M059J (cell line): ENCODE measurements at regions not wholly inside any gene's neighbourhood (a gene's known extent, or its start where the extent isn't known, plus 50 kb on each side); places are given as distances from the start of the nearest gene placed in this dataset.
A peak's percentile ranks its signal among the peaks of the same experiment; 100 is the strongest.

Experiments used
- DNase-seq: peaks from one replicate; pipeline ENCODE4 v3.0.0-alpha.2; 2012; ENCODE audit warnings: low read depth

DNA sequence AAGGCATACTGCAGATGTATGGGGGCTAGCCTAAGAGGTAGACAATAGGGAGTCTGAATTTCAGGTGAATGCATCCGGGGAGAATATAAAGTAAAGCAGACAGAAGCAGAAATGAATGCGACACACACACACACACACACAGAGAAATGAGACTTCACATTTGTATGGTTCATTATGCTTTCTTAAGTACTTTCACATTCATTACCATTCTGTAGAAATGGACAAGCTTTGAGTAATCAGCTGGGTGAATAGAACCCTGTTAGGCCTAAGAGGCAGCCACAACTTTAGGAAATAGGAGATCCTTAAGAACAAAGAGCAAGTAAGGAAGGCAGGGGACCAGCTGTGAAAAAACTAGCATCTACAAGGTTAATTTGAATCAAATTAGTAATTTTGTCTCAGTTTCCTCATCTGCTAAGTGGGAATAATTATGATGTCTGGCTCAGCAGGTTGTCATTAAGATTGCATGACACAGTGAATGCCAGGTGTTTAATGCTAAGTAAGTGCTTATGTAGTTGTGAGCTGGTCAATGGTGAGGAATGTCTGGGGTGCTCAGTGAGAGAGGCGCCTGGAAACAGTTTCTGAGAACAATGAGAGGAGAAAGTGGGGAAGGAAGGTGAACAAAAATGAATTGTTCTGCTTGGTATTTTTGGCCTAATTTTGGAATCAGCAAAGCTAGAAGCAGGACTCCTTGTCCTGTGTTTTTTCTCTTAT lies 265.8 kb upstream of the CLINT1 start:
- no peak for DNase-seq

DNA sequence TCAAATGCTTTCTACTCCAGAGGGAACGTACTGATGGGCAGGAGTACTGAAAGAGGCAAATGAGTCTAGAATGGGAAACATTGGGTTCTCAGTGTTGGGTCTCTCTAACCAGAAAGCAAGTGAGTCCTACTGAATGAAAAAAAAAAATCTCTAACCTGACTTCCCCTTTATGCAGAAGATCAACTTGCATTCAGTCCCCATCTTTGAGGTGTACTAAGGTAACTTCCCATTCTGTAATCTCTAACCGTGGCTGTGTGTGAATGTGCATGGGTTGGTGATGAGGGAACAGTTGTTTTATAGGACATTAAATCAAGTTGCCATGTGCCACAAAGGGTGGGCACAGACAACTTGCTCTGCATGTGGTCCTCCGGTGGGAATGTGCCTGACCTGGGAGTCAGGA lies 264.6 kb upstream of the CLINT1 start:
- no peak for DNase-seq

DNA sequence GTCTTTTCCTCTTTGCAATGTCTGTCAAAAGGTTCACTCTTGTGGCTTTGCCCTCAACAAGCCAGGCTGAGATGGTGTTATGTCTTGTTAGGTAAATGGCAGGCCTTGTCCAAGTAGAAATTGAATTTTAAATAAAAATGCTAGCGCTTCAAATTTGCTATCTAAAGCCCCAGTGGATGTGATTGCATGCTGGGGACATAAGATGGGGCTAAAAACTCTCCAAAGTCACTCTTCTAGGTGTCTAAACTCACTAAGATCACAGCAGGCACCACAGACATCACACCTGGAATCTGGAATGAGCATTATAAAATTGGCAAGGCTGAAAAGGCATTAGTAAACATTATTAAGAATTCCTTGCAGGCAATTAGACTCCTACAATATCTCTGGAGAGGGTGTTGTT lies 262.7 kb upstream of the CLINT1 start:
- no peak for DNase-seq

DNA sequence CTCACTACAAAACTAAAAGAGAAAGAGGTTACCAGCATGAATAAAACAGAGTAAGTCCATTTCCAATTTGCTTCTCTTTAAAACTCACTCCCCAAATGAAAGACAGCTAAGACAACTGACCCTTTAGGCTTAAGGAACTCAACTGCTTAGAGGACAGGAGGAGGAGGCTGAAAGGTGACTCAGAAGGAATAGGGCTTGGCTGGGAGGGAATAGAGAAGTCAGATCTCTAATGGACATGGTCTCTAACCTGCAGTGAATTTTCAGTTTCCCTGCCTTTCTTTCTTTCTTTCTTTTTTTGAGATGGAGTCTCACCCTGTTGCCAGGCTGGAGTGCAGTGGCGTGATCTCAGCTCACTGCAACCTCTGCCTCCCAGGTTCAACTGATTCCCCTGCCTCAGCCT lies 261.8 kb upstream of the CLINT1 start:
- peak; percentile 23 for DNase-seq

DNA sequence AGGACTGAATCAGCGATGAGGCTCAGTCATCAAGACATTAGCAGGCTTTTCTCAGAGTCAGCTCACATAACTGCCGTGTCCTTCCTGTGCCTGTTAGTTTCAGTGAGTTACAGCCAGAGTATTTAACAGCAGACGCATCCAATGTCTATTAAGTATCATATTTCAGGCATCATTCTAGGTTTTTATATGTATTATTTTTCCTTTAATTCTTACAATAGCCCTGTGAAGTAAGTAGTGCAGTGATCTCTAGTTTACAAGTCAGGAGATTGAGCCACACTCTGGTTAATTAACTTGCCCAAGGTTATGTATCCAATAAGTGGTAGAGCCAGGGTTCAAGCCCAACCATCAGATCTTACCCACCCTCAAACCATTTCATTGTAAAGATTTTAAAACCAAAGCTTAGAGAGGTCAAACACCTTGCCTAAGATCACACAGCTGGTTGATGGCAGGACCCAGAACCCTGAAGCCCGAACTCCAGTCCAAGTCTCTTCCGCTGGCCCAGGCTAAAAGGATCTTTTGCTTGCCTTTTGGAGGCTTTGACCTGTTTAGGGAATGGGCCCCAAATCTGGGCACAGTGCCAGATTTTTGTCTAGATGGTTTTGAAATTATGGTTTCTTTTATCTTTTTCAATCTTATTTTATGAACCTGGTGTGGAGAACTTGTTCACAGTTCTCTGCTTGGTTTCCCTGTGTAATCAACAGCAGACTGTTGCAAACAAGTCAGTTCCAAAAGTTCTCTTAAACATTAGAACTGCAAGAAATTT lies 261.2 kb upstream of the CLINT1 start:
- DNase-seq = peak; percentile 65

DNA sequence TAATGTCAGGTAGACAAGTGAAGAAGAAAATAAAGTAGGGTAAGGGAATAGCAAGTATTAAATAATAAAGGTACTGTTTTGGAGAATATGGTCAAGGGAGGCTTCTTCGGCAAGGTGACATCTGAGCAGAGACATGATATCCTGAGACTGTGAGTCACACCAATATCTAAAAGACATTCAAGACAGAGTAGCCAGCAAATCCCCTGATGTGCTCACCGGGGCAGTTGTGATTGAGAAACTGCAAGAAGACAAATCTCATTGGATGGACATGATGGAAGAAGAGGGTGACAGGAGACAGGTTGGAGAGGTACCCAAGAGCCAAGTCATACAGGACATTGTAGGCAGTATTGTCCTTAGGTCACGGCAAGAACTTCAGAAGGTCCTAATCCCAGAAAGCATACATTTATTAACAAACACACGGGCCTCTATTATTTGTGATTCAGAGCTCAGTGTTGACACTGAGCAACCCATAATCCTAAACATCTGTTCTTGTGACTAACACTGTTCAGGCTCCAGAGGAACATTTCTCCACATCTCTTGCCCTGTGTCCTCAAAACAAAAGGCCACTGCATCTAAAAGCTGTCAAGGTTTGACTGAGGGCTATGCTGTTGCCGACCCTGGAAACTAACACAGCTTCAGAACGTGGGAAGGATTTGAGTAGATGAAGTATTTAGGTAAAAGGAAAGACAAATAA lies 258.7 kb upstream of the CLINT1 start:
- DNase-seq = no peak

DNA sequence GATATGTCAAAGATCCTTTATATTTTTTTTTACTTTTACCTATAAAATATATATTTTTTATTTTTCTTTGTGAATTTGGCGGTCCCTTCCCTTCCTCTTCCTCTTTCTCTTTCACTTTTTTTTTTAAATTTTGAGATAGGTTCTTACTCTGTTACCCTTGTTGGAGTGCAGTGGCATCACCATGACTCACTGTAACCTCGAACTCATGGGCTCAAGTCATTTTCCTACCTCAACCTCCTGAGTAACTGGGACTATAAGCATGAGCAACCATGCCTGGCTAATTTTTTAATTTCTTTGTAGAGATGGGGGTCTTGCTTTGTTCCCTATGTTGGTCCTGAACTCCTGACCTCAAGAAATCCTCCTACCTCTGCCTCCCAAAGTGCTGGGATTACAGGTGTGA lies 258.0 kb upstream of the CLINT1 start:
- peak; percentile 3 for DNase-seq

DNA sequence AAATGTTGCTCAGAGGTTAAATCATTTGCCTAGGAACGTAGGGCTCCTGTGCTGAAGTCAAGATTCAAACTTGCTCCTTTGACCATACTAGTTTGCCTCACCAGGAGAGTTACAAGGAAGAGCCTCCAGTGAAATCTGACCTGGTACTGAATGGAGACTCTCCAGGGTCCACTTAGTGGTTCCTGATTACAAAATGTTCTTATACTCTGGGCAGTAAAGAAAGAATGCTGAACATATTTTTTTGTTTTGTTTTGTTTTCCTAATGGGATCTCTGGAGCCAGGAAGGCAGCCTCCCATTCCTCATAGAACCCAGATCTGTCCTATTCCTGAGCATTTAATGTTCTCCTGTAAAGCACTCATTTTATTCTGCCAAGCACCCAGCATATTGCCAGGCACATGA lies 256.5 kb upstream of the CLINT1 start:
- DNase-seq = no peak

DNA sequence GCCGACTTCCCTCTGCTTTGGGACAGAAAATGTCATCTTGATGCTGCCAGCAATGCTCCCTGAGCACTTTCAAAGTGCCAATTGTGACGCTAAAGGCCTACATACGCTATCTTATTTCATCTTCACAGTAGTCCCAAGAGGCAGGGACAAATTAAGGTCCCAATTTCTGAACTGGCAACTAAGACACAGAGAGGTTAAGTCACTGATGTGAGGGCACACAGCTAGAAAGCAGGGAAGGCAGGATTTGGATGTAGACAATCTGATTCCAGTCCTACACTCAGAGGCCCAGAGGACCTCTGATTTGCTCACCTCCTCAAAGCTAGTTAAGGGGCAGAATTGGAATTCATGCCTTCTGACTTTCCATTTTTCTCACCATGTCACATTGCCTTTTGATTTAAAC lies 249.2 kb upstream of the CLINT1 start:
- no peak for DNase-seq

DNA sequence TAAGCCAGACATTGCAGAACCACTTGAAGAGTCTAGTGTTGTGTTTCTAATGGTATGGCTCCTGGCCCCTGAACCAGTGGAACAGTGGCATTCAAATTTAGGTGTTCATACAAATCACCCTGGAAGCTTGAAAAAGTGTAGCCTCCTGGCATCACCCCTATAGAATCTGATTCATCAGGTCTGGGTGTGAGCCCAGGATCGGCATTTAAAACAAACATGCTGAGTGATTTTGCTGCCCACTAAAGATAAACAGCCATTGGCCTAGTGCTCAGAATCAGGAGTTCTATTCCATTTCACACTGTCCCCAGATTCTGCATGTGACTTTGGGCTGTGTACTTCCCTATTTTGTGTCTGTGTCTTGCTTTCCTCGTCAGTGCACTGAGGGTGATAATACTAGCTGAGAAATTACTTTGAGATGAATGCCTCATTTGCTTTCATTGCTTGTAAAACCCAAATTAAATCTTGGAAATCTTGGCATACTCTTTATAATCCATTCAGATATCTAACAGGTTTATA lies 241.5 kb upstream of the CLINT1 start:
- DNase-seq = no peak

DNA sequence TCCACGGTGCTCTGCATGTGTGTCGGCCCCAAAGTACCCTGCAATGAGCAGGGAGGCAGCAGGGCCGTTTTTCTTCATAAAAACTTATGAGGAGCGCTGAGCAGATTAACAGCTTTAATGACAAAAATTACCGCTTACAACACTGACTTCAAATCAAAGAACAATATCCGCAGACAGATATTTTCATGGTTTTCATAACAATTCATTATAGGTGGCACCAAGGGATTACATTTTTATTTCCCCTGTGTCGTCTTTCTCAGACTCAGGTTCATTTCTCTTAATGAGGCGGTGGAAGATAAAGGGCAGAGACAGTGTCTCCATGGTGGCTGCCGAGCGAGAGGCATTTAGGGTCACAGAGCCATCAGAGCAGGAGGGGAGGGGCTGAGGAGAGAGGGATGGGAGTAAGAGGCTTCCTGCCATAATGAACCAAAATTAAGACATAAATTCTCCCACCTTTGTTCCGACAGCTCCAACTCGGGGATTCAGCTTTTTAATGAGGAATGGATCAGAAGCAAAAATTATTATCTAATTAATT lies 240.7 kb upstream of the CLINT1 start:
- DNase-seq = no peak

DNA sequence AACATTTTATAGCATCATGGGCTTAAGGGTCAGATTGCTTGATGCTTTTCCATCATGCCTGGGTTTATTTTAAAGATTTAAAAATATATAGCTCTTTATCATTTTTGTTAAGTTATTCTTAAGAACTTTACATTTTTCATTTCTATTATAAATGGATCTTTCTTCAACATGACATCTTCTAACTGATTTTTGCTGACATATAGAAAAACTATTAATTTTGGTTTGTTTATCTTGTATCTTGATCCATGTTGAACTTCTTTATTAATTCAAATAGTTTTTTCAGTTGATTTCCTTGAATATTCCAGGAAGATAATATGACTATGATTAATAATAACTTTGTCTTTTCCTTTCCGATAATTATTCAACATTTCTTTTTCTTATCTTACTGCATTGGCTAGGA lies 237.9 kb upstream of the CLINT1 start:
- no peak for DNase-seq

DNA sequence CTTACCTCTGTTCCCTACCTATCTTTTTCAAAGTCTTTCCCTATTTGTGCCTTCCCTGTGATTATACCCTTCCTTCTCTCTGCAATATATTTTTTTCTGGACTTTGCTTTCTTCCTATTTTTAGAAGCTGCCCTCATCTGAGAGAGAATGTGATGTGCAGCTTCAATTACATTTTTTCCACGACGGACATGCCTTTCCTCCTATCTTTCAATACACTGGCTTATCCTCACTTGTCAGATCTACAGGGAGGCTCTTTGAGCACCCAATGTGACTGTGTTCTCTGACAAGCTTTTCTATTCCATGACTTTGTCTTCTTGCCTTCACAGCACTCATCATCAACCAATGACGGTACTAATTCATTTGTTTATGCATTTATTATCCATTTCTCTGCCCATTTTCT lies 227.9 kb upstream of the CLINT1 start:
- no peak for DNase-seq

DNA sequence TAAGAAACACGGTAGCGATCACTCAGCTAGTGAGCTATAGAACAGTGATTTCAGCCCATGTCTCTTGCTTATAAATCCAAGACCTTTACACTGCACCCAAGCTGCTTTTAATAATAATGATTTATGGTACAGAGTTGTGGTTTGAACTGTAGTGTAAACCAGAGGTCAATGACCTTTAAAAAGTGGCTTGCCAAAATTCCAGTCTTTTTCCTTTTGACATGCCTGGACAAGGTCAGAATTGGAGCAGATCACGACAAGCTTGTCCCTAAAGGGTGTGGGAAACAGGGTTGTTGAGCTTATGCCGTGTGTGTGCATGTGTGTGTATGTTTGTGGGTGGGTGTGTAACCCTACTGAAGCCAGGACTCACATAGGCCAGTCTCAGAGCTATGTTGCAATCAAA lies 225.3 kb upstream of the CLINT1 start:
- no peak for DNase-seq

DNA sequence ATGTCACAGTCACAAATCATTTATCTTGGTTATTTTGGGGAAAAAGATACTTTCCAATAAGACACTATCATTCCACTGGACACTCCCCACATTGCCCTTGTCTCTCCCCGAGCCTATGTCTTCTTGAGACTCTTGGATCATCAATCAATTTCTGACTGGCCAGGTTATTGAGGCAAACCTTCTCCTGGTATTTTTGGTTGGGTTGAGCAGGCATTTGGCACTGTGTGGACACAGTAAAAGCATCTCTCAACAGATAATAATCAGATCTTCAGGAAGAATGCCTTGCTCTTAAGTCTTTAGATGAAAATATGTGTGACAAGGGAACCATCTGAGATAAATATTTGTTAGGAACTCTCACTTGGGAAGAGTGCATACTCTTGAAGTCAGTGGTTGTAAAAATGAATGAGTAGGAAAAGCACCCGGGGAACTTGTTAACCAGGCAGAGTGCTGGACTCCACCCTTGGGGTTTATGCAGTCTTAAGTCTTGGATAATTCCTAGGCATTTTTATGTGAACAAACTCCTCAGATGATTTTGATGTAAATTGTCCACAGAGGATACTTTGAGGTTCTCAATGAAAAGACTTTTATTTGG lies 223.8 kb upstream of the CLINT1 start:
- no peak for DNase-seq

DNA sequence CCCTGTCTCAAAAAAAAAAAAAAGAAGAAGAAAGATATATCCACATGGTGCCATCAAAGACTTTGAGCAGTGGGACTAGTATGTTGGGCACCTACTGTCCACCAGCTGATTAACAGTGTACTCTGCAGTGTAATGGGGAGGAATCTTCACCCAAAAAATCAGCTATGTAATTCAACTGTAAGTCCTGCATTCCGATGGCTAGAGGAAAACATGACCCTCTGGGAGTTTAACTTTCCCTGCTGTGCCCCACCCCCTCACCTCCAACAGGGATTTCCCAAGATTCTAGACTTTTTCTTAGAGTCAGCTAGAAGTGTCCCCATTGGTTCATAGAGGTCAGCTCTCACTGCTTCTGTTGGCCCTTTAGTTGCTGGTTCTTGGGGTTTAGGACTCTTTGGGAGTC lies 221.2 kb upstream of the CLINT1 start:
- DNase-seq = no peak

DNA sequence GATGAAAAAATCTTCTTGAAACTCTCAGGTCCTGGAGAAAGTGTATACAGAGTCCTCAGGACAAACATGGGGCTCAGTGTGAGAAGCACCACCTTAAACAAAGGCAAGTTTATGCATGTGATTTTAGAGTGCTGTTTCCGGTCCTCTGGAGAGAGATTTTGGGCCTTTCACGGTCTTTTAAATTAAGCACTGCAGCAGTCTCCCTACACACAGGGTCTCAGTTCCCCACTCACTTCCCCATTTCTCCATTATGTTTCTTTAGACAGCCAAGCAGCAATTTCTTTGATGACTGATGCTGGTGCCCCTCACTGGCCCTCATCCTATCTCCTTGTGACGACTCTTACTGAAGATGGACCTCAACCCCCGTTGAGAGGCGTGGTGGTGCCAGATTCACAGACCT lies 220.2 kb upstream of the CLINT1 start:
- DNase-seq = no peak

DNA sequence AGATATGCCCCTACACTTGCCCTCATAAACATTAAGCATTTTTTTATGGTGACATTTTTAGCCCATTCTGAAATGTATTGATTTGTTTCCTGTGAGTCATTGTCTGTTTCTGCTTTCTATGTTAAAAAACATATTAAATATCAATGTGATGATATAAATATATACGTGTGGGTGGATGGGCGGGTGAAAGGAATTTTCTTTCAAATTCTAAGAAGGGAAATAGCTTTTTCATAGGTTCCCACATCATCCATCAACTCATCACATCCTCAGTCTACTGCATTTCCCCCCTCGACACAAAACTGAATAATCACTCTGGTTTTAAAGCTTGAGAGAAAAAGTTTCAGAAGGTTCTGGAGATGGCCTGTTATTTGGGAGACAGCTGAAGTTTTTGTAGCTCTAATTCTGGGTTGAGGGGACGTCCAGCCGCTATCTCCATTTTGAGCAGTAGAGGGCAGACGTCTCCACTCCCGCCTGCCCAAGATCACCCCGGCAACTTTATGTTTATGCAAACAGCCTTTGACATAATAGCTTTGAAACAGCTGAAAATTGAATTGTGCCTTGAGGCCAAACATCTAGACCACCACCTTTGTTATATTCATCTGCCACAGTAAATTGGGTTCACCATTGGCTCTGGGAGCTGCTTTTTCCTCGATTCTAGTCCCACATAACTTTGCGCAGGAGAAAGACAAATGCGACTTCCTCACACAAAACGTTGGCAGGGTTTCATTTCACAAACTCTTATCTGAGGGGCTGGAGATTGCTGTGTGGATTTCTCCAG lies 216.2 kb upstream of the CLINT1 start:
- peak; percentile 74 for DNase-seq

DNA sequence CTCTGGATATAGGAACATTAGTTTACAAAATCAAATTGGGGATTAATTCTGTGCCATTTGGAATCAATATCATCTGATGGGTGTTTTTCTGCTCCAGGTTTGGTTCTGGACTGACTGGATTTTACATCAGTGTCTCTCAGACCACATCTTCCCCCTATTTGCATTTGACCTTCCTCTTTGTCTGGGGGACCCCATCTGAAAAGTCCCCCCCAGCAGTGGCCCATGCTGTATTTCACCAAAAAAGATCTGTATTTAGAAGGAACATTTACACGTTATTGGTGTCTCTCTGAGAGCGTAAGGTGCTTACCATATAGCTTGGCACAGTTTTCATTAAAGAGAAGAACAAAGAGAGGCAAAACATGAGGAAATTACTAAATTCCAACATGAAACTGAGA lies 215.6 kb upstream of the CLINT1 start:
- no peak for DNase-seq

DNA sequence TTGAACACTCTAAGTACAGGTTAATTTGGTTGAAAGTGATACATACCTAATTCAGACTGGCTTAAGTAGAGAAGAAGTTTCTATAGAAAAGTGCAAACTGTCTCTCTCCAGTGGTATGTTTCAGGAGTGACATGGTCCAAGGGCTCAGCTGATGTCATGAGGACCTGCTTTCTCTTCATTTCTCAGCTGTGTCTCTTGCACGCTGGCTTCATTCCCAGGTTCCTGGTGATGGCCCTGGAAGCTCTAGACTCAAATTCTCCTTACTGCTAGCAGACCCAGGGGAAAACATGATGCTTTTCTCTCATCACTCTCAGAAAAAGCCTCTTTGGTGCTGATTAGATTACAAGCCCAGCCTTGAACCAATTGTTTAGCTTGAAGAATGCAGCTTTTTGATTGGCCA lies 211.9 kb upstream of the CLINT1 start:
- no peak for DNase-seq

DNA sequence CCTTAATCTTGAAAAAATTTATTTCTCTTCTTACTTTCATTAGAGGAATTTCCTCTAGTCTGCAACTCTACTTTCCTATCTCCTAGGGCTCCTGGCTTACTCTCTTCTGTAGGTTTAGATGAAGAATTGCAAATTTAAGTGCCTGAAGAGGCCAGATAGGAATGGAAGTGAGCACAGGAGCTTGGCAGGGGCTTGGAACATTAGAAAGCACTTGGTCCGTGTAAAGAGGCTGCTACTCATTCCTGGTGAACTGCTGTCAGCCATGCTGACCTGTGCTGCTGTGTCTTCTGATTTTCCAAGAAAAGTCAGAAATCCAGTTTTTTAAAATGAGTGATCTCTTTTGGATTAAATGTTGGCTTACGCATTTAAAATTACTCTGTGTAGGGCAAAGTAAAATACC lies 210.9 kb upstream of the CLINT1 start:
- DNase-seq = no peak
